Hepatocyte (in vitro differentiated cells): ENCODE measurements at regions not wholly inside any gene's neighbourhood (a gene's known extent, or its start where the extent isn't known, plus 50 kb on each side); places are given as distances from the start of the nearest gene placed in this dataset.

Experiments used
- DNase-seq: peaks from one replicate; pipeline ENCODE4 v3.0.0-alpha.2; 2016; ENCODE audit warnings: low spot score
- H2AFZ ChIP-seq: fragments of 200-600 bp; sonication (generic); 2 replicates; pipeline ENCODE4 v1.6.0; 2016; ENCODE audit warnings: antibody characterized with exemption, mild to moderate bottlenecking
- H3K27ac ChIP-seq: fragments of 200-600 bp; sonication (generic); 2 replicates; pipeline ENCODE4 v1.5.1; 2016; ENCODE audit warnings: mild to moderate bottlenecking
- H3K27me3 ChIP-seq: fragments of 200-600 bp; sonication (generic); 2 replicates; pipeline ENCODE4 v1.6.1; 2016
- H3K36me3 ChIP-seq: fragments of 200-600 bp; sonication (generic); replicated peaks from 2 replicates; pipeline ENCODE4 v1.5.1; 2016; ENCODE audit warnings: low read depth; ENCODE audit not compliant: insufficient read depth
- H3K4me1 ChIP-seq: fragments of 200-600 bp; sonication (generic); 2 replicates; pipeline ENCODE4 v1.5.1; 2016; ENCODE audit warnings: mild to moderate bottlenecking, moderate library complexity; ENCODE audit not compliant: insufficient read depth
- H3K4me2 ChIP-seq: fragments of 200-600 bp; sonication (generic); 2 replicates; pipeline ENCODE4 v1.6.0; 2016
- H3K4me3 ChIP-seq: fragments of 200-600 bp; sonication (generic); 2 replicates; pipeline ENCODE4 v1.5.1; 2016; ENCODE audit warnings: mild to moderate bottlenecking
- H3K79me2 ChIP-seq: fragments of 200-600 bp; sonication (generic); 2 replicates; pipeline ENCODE4 v1.6.0; 2017; ENCODE audit warnings: mild to moderate bottlenecking
- H3K9me2 ChIP-seq: fragments of 200-600 bp; sonication (generic); replicated peaks from 2 replicates; pipeline ENCODE4 v1.6.0; 2017; ENCODE audit warnings: mild to moderate bottlenecking; ENCODE audit not compliant: insufficient read depth
- H3K9me3 ChIP-seq: fragments of 200-600 bp; sonication (generic); 2 replicates; pipeline ENCODE4 v1.5.1; 2016; ENCODE audit warnings: low read depth, mild to moderate bottlenecking
- H4K20me1 ChIP-seq: fragments of 200-600 bp; sonication (generic); 2 replicates; pipeline ENCODE4 v1.6.0; 2016; ENCODE audit warnings: mild to moderate bottlenecking; ENCODE audit not compliant: insufficient read depth, poor library complexity, severe bottlenecking
- CTCF ChIP-seq: fragments of 200-600 bp; sonication (generic); IDR thresholded peaks from 2 replicates; pipeline ENCODE4 v1.5.1; 2016; ENCODE audit warnings: antibody characterized with exemption, mild to moderate bottlenecking; ENCODE audit not compliant: poor library complexity
- EZH2 ChIP-seq: fragments of 200-600 bp; sonication (generic); IDR thresholded peaks from 2 replicates; pipeline ENCODE4 v1.6.1; 2016; ENCODE audit warnings: antibody characterized with exemption, mild to moderate bottlenecking, borderline replicate concordance
- EZH2phosphoT487 ChIP-seq: fragments of 200-600 bp; sonication (generic); IDR thresholded peaks from one replicate; pipeline ENCODE4 v1.6.1; 2018; ENCODE audit warnings: antibody characterized with exemption, mild to moderate bottlenecking, low read depth, moderate library complexity; ENCODE audit not compliant: unreplicated experiment, severe bottlenecking
- WGBS: methylation state at CpG from one replicate; pipeline ENCODE4 v1.1.6; 2016; ENCODE audit warnings: low lambda C conversion rate; ENCODE audit errors: missing lambda C conversion rate; 5-methylcytosine and 5-hydroxymethylcytosine counted together

GRCh38 chr9:134539586-134540194, 101.9 kb upstream of the COL5A1 start:
- H3K9me3 ChIP-seq: no peaks in the 10 kb centered on the region
- H3K27ac ChIP-seq: peak overlapping the region; percentile 76
- no peak overlapping the region for H3K4me3 ChIP-seq
- TF ChIP-seq CTCF (no peak), EZH2 (no peak), EZH2phosphoT487 (no peak)
- peaks cover 37% of the 10 kb centered on the region for H3K4me1 ChIP-seq
- H3K36me3 ChIP-seq: no peaks in the 10 kb centered on the region
- H3K79me2 ChIP-seq: no peaks in the 10 kb centered on the region
- no peaks in the 10 kb centered on the region for H3K27me3 ChIP-seq
- no peak overlapping the region for H3K4me2 ChIP-seq
- DNase-seq: no peak
- no peaks in the 10 kb centered on the region for H3K9me2 ChIP-seq
- 71% methylated on average over 10 of the region's 11 CpGs for WGBS
- H4K20me1 ChIP-seq: no peaks in the 10 kb centered on the region
- no peak overlapping the region for H2AFZ ChIP-seq

- DNase-seq: no peak
- no peak overlapping the region for H3K4me3 ChIP-seq
- H3K27me3 ChIP-seq: no peaks in the 10 kb centered on the region
- no peak overlapping the region for H3K27ac ChIP-seq
- no peaks in the 10 kb centered on the region for H4K20me1 ChIP-seq
- H3K36me3 ChIP-seq: no peaks in the 10 kb centered on the region
- no peaks in the 10 kb centered on the region for H3K9me2 ChIP-seq
- H3K79me2 ChIP-seq: no peaks in the 10 kb centered on the region
- H3K4me2 ChIP-seq: no peak overlapping the region
- no peak for TF ChIP-seq CTCF
- TF ChIP-seq EZH2phosphoT487: no peak
- TF ChIP-seq EZH2: no peak
- H3K9me3 ChIP-seq: no peaks in the 10 kb centered on the region
- 94% methylated on average over 19 of the region's 19 CpGs for WGBS
- no peak overlapping the region for H2AFZ ChIP-seq
- peaks cover 37% of the 10 kb centered on the region for H3K4me1 ChIP-seq
These were observed 101.1 kb upstream of the COL5A1 start for GRCh38 chr9:134540276-134541096.

GRCh38 chr9:134541097-134541747, 100.4 kb upstream of the COL5A1 start:
- Histone ChIP-seq H3K4me1 (peaks cover 41% of the 10 kb centered on the region), H3K27ac (no peak overlapping the region), H3K79me2 (no peaks in the 10 kb centered on the region), H4K20me1 (no peaks in the 10 kb centered on the region), H3K27me3 (no peaks in the 10 kb centered on the region), H3K4me3 (no peak overlapping the region), H3K36me3 (no peaks in the 10 kb centered on the region), H3K9me3 (no peaks in the 10 kb centered on the region), H2AFZ (no peak overlapping the region), H3K4me2 (no peak overlapping the region), H3K9me2 (no peaks in the 10 kb centered on the region)
- no peak for TF ChIP-seq EZH2phosphoT487
- no peak for TF ChIP-seq EZH2
- no peak for TF ChIP-seq CTCF
- 97% methylated on average over 24 of the region's 24 CpGs for WGBS
- DNase-seq: no peak
